ENCODE measurements at regions not wholly inside any gene's neighbourhood (a gene's known extent, or its start where the extent isn't known, plus 50 kb on each side); places are given as distances from the start of the nearest gene placed in this dataset.

DNA sequence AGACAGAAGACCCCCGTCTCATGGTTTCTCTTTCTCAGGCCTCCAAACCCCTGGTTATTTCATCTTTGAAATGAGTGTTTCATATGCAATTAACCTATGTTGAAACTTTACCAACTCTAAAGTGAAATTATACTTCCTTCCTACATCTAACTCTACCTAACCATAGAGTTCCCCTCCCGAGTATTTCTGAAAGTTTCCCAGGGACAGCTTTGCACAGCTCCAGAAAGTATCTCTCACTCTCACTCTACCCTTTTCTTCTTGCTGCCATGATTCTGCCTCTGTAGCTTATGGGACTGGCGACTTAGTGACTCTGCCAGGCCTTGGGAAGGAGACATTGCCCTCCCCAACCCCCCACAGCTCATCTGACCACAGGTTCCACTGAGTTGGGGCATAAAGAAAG is 107.9 kb downstream of the B3GNT2 start:
- CTCF ChIA-PET = no interaction called here
- DNase-seq (ENCODE audit: extremely low spot score) = no peak
- POLR2A ChIA-PET = no interaction called here
- TF ChIP-seq FOXM1 (IDR thresholded peaks at IDR 0.05; ENCODE audit: borderline replicate concordance) (no peak), BHLHE40 (IDR thresholded peaks at IDR 0.05; ENCODE audit: borderline replicate concordance) (no peak), ARNT (IDR thresholded peaks at IDR 0.05) (no peak), SP1 (IDR thresholded peaks at IDR 0.05) (no peak), NFRKB (IDR thresholded peaks at IDR 0.05) (no peak), TARDBP (IDR thresholded peaks at IDR 0.05) (no peak), HDGF (IDR thresholded peaks at IDR 0.05; ENCODE audit: borderline replicate concordance) (no peak), SUZ12 (IDR thresholded peaks at IDR 0.05) (no peak)

DNA sequence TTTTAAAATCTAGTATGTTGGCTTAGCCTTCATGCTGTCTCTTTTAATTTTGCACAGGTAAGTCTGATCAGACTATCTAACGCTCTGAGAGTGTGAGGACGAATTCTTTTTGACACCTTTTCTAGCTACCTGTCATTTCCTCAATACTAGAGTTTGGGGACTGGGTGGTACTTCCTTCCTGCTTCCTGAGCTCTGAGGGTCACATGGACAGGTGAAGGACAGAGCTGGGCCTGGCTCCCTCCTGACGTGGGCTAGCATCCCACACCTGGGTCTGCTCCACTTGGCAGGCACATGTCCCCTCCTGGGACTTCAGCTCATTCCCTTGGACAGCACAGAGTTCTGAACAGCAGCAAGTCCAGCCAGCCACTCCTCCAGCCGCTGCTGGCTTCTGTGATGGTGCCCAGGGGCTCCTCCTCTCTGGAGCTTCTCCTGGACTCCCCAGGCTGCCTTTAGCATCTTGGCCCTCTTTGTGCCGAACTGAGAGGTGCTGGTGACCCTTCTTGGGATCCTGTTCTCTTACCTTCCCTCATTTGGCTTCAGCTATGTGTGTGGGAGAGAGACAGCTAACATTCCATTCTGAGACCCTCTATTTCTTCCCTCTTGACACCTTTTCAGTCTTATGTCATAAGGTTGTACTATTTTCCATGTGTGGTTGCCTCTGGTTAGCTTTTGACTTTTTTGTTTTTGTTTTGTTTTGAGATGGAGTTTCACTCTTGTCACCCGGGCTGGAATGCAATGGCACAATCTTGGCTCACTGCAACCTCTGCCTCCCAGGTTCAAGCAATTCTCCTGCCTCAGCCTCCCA is 106.9 kb downstream of the B3GNT2 start:
- ChIA-PET CTCF (no interaction called here), POLR2A (no interaction called here)
- no peak for DNase-seq (ENCODE audit: extremely low spot score)
- TF ChIP-seq, protein P1, sequence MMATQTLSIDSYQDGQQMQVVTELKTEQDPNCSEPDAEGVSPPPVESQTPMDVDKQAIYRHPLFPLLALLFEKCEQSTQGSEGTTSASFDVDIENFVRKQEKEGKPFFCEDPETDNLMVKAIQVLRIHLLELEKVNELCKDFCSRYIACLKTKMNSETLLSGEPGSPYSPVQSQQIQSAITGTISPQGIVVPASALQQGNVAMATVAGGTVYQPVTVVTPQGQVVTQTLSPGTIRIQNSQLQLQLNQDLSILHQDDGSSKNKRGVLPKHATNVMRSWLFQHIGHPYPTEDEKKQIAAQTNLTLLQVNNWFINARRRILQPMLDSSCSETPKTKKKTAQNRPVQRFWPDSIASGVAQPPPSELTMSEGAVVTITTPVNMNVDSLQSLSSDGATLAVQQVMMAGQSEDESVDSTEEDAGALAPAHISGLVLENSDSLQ (IDR thresholded peaks at IDR 0.05) = no peak
- no peak for TF ChIP-seq ELF4 (IDR thresholded peaks at IDR 0.05)
- no peak for TF ChIP-seq BHLHE40 (IDR thresholded peaks at IDR 0.05; ENCODE audit: borderline replicate concordance)
- no peak for TF ChIP-seq LEF1 (IDR thresholded peaks at IDR 0.05; ENCODE audit: borderline replicate concordance)
- TF ChIP-seq FOXA1 (IDR thresholded peaks at IDR 0.05) = no peak
- TF ChIP-seq HDGF (IDR thresholded peaks at IDR 0.05; ENCODE audit: borderline replicate concordance) = no peak
- no peak for TF ChIP-seq L3MBTL2 (conservative IDR thresholded peaks at IDR 0.05)
- TF ChIP-seq FOXM1 (IDR thresholded peaks at IDR 0.05; ENCODE audit: borderline replicate concordance) = no peak
- no peak for TF ChIP-seq TARDBP (IDR thresholded peaks at IDR 0.05)
- no peak for TF ChIP-seq ARNT (IDR thresholded peaks at IDR 0.05)

DNA sequence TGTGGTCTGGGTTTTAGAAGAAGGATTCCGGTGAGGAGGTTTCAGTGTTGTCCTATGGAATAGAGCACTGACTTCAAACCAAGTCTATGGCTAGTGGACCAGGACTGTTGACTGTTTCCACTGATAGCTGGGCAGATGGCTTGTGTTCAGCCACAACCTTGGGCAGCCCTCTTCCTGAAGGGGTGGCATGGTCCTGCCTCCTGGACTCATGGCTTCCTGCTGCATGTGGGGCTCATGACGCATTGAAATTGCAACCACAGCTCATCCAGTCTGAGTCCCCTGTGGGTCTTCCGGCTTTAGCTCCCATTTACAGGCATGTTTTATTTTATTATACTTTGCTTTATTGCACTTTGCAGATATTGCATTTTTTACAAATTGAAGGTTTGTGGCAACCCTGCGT is 105.0 kb downstream of the B3GNT2 start:
- TF ChIP-seq SP1 (IDR thresholded peaks at IDR 0.05) (no peak), ELF4 (IDR thresholded peaks at IDR 0.05) (no peak), LEF1 (IDR thresholded peaks at IDR 0.05; ENCODE audit: borderline replicate concordance) (no peak), FOXA1 (IDR thresholded peaks at IDR 0.05) (no peak), HDGF (IDR thresholded peaks at IDR 0.05; ENCODE audit: borderline replicate concordance) (no peak), TARDBP (IDR thresholded peaks at IDR 0.05) (no peak), CTBP1 (IDR thresholded peaks at IDR 0.05; ENCODE audit: borderline replicate concordance) (no peak), NFRKB (IDR thresholded peaks at IDR 0.05) (no peak), ZNF384 (IDR thresholded peaks at IDR 0.05) (no peak), L3MBTL2 (conservative IDR thresholded peaks at IDR 0.05) (no peak), FOXM1 (IDR thresholded peaks at IDR 0.05; ENCODE audit: borderline replicate concordance) (no peak), SUZ12 (IDR thresholded peaks at IDR 0.05) (no peak), FOXK2 (IDR thresholded peaks at IDR 0.05) (no peak), ARNT (IDR thresholded peaks at IDR 0.05) (no peak), BHLHE40 (IDR thresholded peaks at IDR 0.05; ENCODE audit: borderline replicate concordance) (no peak)
- TF ChIP-seq, protein P1 (IDR thresholded peaks at IDR 0.05) = no peak
- DNase-seq (ENCODE audit: extremely low spot score) = no peak
- POLR2A ChIA-PET = no interaction called here
- CTCF ChIA-PET = interaction anchor here (0.8 kb wide), 1 partner anchor 303 kb away, joined by 4 read pairs; no protein-coding TSS in a partner anchor

DNA sequence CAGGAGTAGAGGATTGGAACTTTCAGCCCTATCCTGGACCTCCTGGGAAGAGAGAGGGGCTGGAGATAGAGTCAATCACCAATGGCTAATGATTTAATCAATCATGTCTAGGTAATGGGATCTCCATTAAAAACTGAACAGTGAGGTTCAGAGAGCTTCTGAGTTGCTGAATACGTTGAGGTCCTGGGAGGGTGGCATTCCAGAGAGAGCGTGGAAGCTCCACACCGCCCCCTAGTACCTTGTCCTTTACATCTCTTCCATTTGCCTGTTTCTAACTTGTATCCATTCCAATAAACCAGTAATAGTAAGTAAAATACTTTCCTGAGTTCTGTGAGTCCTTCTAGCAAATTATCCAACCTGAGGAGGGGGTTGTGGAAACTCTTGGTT is 101.7 kb downstream of the B3GNT2 start:
- DNase-seq (ENCODE audit: extremely low spot score) = no peak
- ChIA-PET POLR2A (no interaction called here), CTCF (interaction anchor here (0.7 to 1.2 kb wide), 4 partner anchors 10 to 193 kb away, joined by 3 to 5 read pairs (median 3); no protein-coding TSS in a partner anchor)
- TF ChIP-seq HDGF (IDR thresholded peaks at IDR 0.05; ENCODE audit: borderline replicate concordance) = no peak
- TF ChIP-seq TARDBP (IDR thresholded peaks at IDR 0.05) = no peak
- TF ChIP-seq CTBP1 (IDR thresholded peaks at IDR 0.05; ENCODE audit: borderline replicate concordance) = no peak
- TF ChIP-seq FOXM1 (IDR thresholded peaks at IDR 0.05; ENCODE audit: borderline replicate concordance) = no peak
- no peak for TF ChIP-seq SUZ12 (IDR thresholded peaks at IDR 0.05)
- TF ChIP-seq SP1 (IDR thresholded peaks at IDR 0.05) = no peak
- TF ChIP-seq FOXK2 (IDR thresholded peaks at IDR 0.05) = no peak
- TF ChIP-seq, protein P1 (IDR thresholded peaks at IDR 0.05) = no peak
- no peak for TF ChIP-seq FOXA1 (IDR thresholded peaks at IDR 0.05)

DNA sequence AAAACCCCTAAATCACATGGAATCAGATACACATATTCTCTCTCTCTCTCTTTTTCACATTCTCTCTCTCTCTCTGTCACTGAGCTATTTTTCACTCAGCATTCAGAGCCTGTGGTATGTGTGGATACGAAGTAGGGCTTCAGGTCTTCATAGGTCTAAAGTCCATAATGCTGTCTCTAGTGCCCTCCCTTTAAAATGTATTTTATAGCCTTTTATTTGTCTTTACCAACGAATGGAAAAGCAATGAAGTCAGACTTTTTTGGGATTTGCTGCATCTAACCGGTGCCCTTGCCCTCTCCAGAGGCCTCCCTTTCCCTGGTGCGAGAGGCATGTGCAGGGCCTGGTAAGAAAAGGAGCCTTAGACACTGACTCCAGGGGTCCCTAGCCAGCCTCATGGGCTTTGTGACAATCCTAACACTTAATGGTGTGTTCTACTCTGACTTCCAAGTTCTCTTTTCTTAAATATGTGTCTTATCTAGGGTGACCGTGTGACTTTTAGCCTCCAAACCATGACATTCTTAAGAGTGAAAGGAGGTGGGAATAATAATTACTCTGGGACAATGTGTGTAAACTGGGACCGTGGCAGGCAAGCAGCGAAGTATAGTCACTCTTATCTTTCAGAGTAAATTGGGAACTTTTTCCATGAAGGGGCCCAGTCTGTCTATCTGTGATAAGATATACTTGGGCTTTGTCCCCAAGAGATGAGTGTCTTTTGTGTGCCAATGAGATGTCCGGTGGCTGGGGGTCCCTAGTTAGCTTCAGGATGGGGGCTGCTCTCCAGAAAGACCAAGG is 101.1 kb downstream of the B3GNT2 start:
- CTCF ChIA-PET = interaction anchor here (0.7 to 1.2 kb wide), 4 partner anchors 10 to 193 kb away, joined by 3 to 5 read pairs (median 3); no protein-coding TSS in a partner anchor
- DNase-seq (ENCODE audit: extremely low spot score) = no peak
- POLR2A ChIA-PET = no interaction called here
- TF ChIP-seq SP1 (IDR thresholded peaks at IDR 0.05) = no peak
- no peak for TF ChIP-seq FOXA1 (IDR thresholded peaks at IDR 0.05)
- no peak for TF ChIP-seq NFRKB (IDR thresholded peaks at IDR 0.05)
- no peak for TF ChIP-seq CTBP1 (IDR thresholded peaks at IDR 0.05; ENCODE audit: borderline replicate concordance)
- TF ChIP-seq ARNT (IDR thresholded peaks at IDR 0.05) = no peak
- TF ChIP-seq, protein P1 (IDR thresholded peaks at IDR 0.05) = no peak
- no peak for TF ChIP-seq HDGF (IDR thresholded peaks at IDR 0.05; ENCODE audit: borderline replicate concordance)
- TF ChIP-seq TARDBP (IDR thresholded peaks at IDR 0.05) = no peak
- TF ChIP-seq FOXM1 (IDR thresholded peaks at IDR 0.05; ENCODE audit: borderline replicate concordance) = no peak
- TF ChIP-seq BHLHE40 (IDR thresholded peaks at IDR 0.05; ENCODE audit: borderline replicate concordance) = no peak
- no peak for TF ChIP-seq ZNF384 (IDR thresholded peaks at IDR 0.05)
- no peak for TF ChIP-seq L3MBTL2 (conservative IDR thresholded peaks at IDR 0.05)
- TF ChIP-seq SUZ12 (IDR thresholded peaks at IDR 0.05) = no peak
